GM12878 (cell line): ENCODE measurements at regions not wholly inside any gene's neighbourhood (a gene's known extent, or its start where the extent isn't known, plus 50 kb on each side); places are given as distances from the start of the nearest gene placed in this dataset.

ENCODE experiments used
- BCL11A ChIP-seq: IDR thresholded peaks from 2 replicates; pipeline ENCODE4 v1.6.1; 2011; ENCODE audit warnings: low read depth, low read length
- CHD2 ChIP-seq: IDR thresholded peaks from 2 replicates; pipeline ENCODE4 v1.6.1; 2011; ENCODE audit warnings: low read depth, low read length, improper control_type of control experiment, borderline replicate concordance
- CTCF ChIP-seq, 3 experiments: IDR thresholded peaks in 2 of 3; conservative IDR thresholded peaks in 1 of 3; 2 replicates each; pipeline ENCODE4 v1.5.1; 2011; ENCODE audit warnings: low read depth in 3 of 3, low read length in 3 of 3, mild to moderate bottlenecking in 3 of 3, control low read depth in 2 of 3, moderate library complexity in 2 of 3, inconsistent platforms in 1 of 3, mixed read lengths in 1 of 3; ENCODE audit not compliant: control insufficient read depth in 2 of 3, insufficient read depth in 1 of 3; ENCODE audit errors: extremely low read depth in 1 of 3
- DPF2 ChIP-seq: fragments of 450-650 bp; IDR thresholded peaks from 2 replicates; pipeline ENCODE4 v1.6.1; 2017; ENCODE audit warnings: mild to moderate bottlenecking
- FOS ChIP-seq: IDR thresholded peaks from 3 replicates; pipeline ENCODE4 v1.6.1; 2011; ENCODE audit warnings: borderline replicate concordance; ENCODE audit not compliant: insufficient read length; ENCODE audit errors: extremely low read depth
- PAX8 ChIP-seq: fragments of 450-650 bp; IDR thresholded peaks from 2 replicates; pipeline ENCODE4 v1.6.1; 2017; ENCODE audit warnings: mild to moderate bottlenecking, moderate library complexity
- POLR2AphosphoS2 ChIP-seq: IDR thresholded peaks from 2 replicates; pipeline ENCODE4 v1.6.1; 2011; ENCODE audit warnings: low read depth, mild to moderate bottlenecking, low read length, improper control_type of control experiment, moderate library complexity
- RAD21 ChIP-seq: IDR thresholded peaks from 2 replicates; pipeline ENCODE4 v1.6.1; 2011; ENCODE audit warnings: mild to moderate bottlenecking, low read depth, low read length, moderate library complexity; ENCODE audit not compliant: insufficient read depth
- REST ChIP-seq: IDR thresholded peaks from 2 replicates; pipeline ENCODE4 v1.6.1; 2012; ENCODE audit warnings: mild to moderate bottlenecking, low read depth, low read length
- SIN3A ChIP-seq: IDR thresholded peaks from 2 replicates; pipeline ENCODE4 v1.6.1; 2012; ENCODE audit warnings: low read depth, low read length, improper control_type of control experiment
- ZBED1 ChIP-seq: IDR thresholded peaks from 2 replicates; pipeline ENCODE4 v1.6.1; 2016; ENCODE audit warnings: borderline replicate concordance
- TF ChIP-seq, protein P1 (sequence below): fragments of 450-650 bp; formaldehyde crosslinking; IDR thresholded peaks from 2 replicates; pipeline ENCODE4 v1.4.0; 2020; ENCODE audit warnings: mild to moderate bottlenecking, moderate library complexity

DNA sequence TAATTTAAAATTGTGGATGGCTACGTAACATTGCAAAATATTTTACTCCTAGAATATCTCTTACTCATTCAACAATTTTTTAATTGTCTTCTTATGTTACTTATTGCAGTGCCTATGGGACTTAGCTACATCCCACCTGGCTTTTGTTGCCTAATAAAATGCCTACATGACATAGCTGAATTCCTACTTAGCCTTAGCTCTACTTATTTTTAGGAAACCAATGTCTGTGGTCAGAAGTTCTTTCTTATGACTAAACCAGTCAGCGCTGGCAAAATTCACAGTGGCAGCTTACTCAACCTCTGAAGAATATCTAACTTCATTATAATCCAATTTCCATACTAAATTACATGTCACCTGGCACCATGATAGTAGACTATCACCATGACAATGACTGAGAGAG lies 1612.4 kb upstream of the LRRTM3 start:
- TF ChIP-seq REST (no peak), ZBED1 (no peak), CHD2 (no peak), PAX8 (no peak), BCL11A (no peak), POLR2AphosphoS2 (no peak), CTCF (IDR thresholded peaks at IDR 0.05 in 2 of 3, conservative IDR thresholded peaks at IDR 0.05 in 1 of 3; ENCODE audit: control insufficient read depth in 2 of 3, extremely low read depth in 1 of 3, insufficient read depth in 1 of 3, low read depth in 3 of 3, low read length in 3 of 3) (no peak), DPF2 (no peak), RAD21 (no peak), SIN3A (no peak), FOS (no peak)
- TF ChIP-seq, protein P1, sequence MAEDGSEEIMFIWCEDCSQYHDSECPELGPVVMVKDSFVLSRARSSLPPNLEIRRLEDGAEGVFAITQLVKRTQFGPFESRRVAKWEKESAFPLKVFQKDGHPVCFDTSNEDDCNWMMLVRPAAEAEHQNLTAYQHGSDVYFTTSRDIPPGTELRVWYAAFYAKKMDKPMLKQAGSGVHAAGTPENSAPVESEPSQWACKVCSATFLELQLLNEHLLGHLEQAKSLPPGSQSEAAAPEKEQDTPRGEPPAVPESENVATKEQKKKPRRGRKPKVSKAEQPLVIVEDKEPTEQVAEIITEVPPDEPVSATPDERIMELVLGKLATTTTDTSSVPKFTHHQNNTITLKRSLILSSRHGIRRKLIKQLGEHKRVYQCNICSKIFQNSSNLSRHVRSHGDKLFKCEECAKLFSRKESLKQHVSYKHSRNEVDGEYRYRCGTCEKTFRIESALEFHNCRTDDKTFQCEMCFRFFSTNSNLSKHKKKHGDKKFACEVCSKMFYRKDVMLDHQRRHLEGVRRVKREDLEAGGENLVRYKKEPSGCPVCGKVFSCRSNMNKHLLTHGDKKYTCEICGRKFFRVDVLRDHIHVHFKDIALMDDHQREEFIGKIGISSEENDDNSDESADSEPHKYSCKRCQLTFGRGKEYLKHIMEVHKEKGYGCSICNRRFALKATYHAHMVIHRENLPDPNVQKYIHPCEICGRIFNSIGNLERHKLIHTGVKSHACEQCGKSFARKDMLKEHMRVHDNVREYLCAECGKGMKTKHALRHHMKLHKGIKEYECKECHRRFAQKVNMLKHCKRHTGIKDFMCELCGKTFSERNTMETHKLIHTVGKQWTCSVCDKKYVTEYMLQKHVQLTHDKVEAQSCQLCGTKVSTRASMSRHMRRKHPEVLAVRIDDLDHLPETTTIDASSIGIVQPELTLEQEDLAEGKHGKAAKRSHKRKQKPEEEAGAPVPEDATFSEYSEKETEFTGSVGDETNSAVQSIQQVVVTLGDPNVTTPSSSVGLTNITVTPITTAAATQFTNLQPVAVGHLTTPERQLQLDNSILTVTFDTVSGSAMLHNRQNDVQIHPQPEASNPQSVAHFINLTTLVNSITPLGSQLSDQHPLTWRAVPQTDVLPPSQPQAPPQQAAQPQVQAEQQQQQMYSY (CRISPR knock-in tag): no peak
